GM23248 (cell line): ENCODE measurements at regions not wholly inside any gene's neighbourhood (a gene's known extent, or its start where the extent isn't known, plus 50 kb on each side); places are given as distances from the start of the nearest gene placed in this dataset.

Source experiments
- DNase-seq: peaks from one replicate; pipeline ENCODE4 v3.0.0-alpha.2; 2015
- H2AFZ ChIP-seq: fragments of 200-600 bp; sonication (generic); 2 replicates; pipeline ENCODE4 v1.6.1; 2016; ENCODE audit warnings: antibody characterized with exemption
- H3F3A ChIP-seq: fragments of 200-600 bp; sonication (generic); 2 replicates; pipeline ENCODE4 v1.6.1; 2016; ENCODE audit warnings: mild to moderate bottlenecking, antibody characterized with exemption, mixed run types; ENCODE audit not compliant: insufficient read depth
- H3K27ac ChIP-seq: fragments of 200-600 bp; sonication (generic); 2 replicates; pipeline ENCODE4 v1.5.1; 2016; ENCODE audit warnings: mild to moderate bottlenecking
- H3K27me3 ChIP-seq: fragments of 200-600 bp; sonication (generic); replicated peaks from 2 replicates; pipeline ENCODE4 v1.6.1; 2016; ENCODE audit warnings: mild to moderate bottlenecking; ENCODE audit not compliant: insufficient read depth
- H3K36me3 ChIP-seq: fragments of 200-600 bp; sonication (generic); 2 replicates; pipeline ENCODE4 v1.6.1; 2016; ENCODE audit warnings: low read depth, mild to moderate bottlenecking
- H3K4me1 ChIP-seq: fragments of 200-600 bp; sonication (generic); 2 replicates; pipeline ENCODE4 v1.6.1; 2016; ENCODE audit warnings: mild to moderate bottlenecking; ENCODE audit not compliant: insufficient read depth
- H3K4me2 ChIP-seq: fragments of 200-600 bp; sonication (generic); one replicate; pipeline ENCODE4 v1.6.1; 2016; ENCODE audit warnings: mild to moderate bottlenecking; ENCODE audit not compliant: unreplicated experiment
- H3K4me3 ChIP-seq: fragments of 200-600 bp; sonication (generic); 2 replicates; pipeline ENCODE4 v1.5.1; 2016; ENCODE audit warnings: mild to moderate bottlenecking
- H3K79me2 ChIP-seq: fragments of 200-600 bp; sonication (generic); 2 replicates; pipeline ENCODE4 v1.6.1; 2016; ENCODE audit warnings: mild to moderate bottlenecking; ENCODE audit not compliant: insufficient read depth
- H3K9ac ChIP-seq: fragments of 200-600 bp; sonication (generic); 2 replicates; pipeline ENCODE4 v1.6.1; 2016; ENCODE audit warnings: mild to moderate bottlenecking
- H3K9me2 ChIP-seq: fragments of 200-600 bp; sonication (generic); 2 replicates; pipeline ENCODE4 v1.6.1; 2016; ENCODE audit warnings: mixed run types, mild to moderate bottlenecking, moderate library complexity; ENCODE audit not compliant: insufficient read depth
- H3K9me3 ChIP-seq: fragments of 200-600 bp; sonication (generic); one replicate; pipeline ENCODE4 v1.6.1; 2017; ENCODE audit warnings: low read depth
- H4K20me1 ChIP-seq: fragments of 200-600 bp; sonication (generic); 2 replicates; pipeline ENCODE4 v1.6.0; 2016; ENCODE audit not compliant: insufficient read depth
- EZH2 ChIP-seq: fragments of 200-600 bp; sonication (generic); IDR thresholded peaks from 2 replicates; pipeline ENCODE4 v1.6.1; 2018; ENCODE audit warnings: antibody characterized with exemption, mild to moderate bottlenecking; ENCODE audit not compliant: insufficient read depth, poor library complexity, severe bottlenecking
- EZH2phosphoT487 ChIP-seq: fragments of 200-600 bp; sonication (generic); IDR thresholded peaks from 2 replicates; pipeline ENCODE4 v1.6.1; 2018; ENCODE audit warnings: antibody characterized with exemption, moderate library complexity, mild to moderate bottlenecking, low read depth; ENCODE audit not compliant: insufficient read depth
- WGBS, 2 experiments: methylation state at CpG; one replicate each; pipeline ENCODE4 v1.1.6; 2015 to 2017; ENCODE audit warnings: low lambda C conversion rate in 2 of 2, low coverage in 1 of 2; ENCODE audit errors: missing lambda C conversion rate in 2 of 2; 5-methylcytosine and 5-hydroxymethylcytosine counted together
- in situ Hi-C: fragments of 300-500 bp; cut with MboI; formaldehyde crosslinking; loops from 2 replicates; pipeline ENCODE4 v1.15.0; 2020

- H3K4me3 ChIP-seq = no peak overlapping the region
- no peak overlapping the region for H3K9ac ChIP-seq
- H3F3A ChIP-seq = 0 out of 2 replicates have a peak, but pooled peaks cover 5% of the 10 kb centered on the region
- no peaks in the 10 kb centered on the region for H3K4me1 ChIP-seq
- H3K79me2 ChIP-seq = no peaks in the 10 kb centered on the region
- H4K20me1 ChIP-seq = no peaks in the 10 kb centered on the region
- H3K27me3 ChIP-seq = no peaks in the 10 kb centered on the region
- TF ChIP-seq EZH2 (no peak), EZH2phosphoT487 (no peak)
- H3K9me3 ChIP-seq = no peaks in the 10 kb centered on the region
- in situ Hi-C loops = no loop called here
- no peak overlapping the region for H2AFZ ChIP-seq
- no peaks in the 10 kb centered on the region for H3K9me2 ChIP-seq
- no peaks in the 10 kb centered on the region for H3K36me3 ChIP-seq
- WGBS, 2 experiments = 3 to 7% methylated on average over 1 of the region's 1 CpG
- peak overlapping the region; percentile 3; the same call in 1 of the 2 replicates for H3K27ac ChIP-seq
- peak; percentile 72 for DNase-seq
- H3K4me2 ChIP-seq = peak overlapping the region; percentile 27
Measured at GRCh38 chr2:193824474-193824873, 1629.7 kb upstream of the TMEFF2 start.

DNA sequence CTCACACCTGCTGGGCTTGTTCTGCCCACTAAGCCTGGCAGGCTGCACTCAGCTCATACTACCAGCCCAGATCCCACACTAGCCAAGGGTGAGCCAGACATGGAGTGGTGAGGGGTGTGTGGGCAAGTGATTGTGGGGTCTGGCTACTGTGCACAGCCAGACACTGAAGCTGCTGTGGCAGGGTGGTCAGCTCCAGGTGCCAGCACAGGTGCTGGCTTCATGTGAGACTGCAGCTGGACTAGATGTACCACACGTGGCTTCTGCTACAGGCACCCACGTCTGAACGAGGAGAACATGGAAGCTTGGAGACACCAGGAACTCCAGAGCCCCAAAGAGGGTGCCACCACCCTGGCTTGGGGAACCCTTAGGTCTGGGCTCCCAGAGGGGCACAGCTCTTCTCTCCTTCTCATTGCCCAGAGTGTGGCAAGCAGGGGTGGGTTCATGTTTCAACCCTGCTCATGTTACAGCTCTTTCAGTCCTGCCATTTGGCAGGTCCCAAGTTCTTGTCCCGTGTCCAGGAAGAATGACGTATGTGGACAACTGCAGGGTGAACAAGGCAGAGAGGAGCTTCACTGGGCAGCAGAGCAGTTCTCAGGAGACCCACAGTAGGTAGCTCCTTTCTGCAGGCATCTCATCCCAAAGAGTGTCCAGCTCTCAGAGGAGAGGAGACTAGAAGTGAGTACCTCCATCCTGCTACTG lies 1624.2 kb upstream of the TMEFF2 start:
- WGBS, 2 experiments = 13 to 29% methylated on average over 5 of the region's 5 CpGs
- Histone ChIP-seq H3K4me2 (no peak overlapping the region), H3K9me3 (no peaks in the 10 kb centered on the region), H3K79me2 (no peaks in the 10 kb centered on the region), H3K36me3 (no peaks in the 10 kb centered on the region), H3K4me1 (no peaks in the 10 kb centered on the region), H3K27ac (no peak overlapping the region), H2AFZ (no peak overlapping the region), H3K4me3 (no peak overlapping the region), H3K27me3 (no peaks in the 10 kb centered on the region), H3F3A (0 out of 2 replicates have a peak, but pooled peaks cover 4% of the 10 kb centered on the region), H3K9me2 (no peaks in the 10 kb centered on the region), H3K9ac (no peak overlapping the region), H4K20me1 (no peaks in the 10 kb centered on the region)
- TF ChIP-seq EZH2phosphoT487 = no peak
- TF ChIP-seq EZH2 = no peak
- in situ Hi-C loops = no loop called here
- DNase-seq = no peak

DNA sequence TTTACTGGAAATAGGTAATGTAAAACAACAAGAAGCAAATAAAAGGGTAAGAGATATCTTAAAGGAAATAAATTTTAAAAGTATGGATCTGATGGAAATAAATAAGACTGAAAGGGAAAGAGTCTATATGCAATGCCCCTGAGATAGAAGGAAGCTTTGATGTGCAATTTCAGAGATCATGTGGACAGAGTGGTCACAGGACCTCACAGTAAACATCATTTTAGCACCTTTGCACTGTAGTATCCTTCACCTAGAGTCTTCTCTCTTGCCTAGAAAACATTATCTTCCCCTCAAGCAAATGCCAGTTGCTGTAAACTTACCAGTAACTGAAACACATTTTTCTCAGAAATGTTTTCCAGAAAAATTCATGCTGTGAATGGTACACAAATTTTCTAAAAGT lies 1621.3 kb upstream of the TMEFF2 start:
- TF ChIP-seq EZH2 (no peak), EZH2phosphoT487 (no peak)
- no peaks in the 10 kb centered on the region for H3K9me3 ChIP-seq
- no peak overlapping the region for H2AFZ ChIP-seq

DNA sequence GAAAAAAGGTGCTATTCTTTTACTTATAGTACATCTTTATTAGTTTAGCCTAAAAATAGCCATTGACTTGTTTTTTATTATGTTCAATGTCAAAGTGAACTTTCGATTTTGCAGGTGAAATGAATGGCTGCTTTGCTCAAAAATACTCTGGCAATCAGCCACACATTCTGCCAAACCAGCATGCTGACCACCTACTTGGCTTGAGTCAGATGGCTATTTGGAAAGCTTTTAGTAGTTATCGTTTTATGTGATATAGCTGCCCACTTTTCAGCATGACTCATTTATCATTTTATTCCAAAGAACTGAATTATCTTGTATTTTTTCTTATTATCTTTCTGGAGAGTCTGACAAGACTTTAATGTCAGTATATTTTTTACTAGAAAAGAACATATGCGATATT lies 1615.8 kb upstream of the TMEFF2 start:
- Histone ChIP-seq H3K27me3 (no peaks in the 10 kb centered on the region), H3K4me1 (no peaks in the 10 kb centered on the region), H3K9me2 (no peaks in the 10 kb centered on the region), H3F3A (no peaks in the 10 kb centered on the region), H3K4me2 (no peak overlapping the region), H3K36me3 (no peaks in the 10 kb centered on the region), H3K4me3 (no peak overlapping the region), H3K27ac (no peak overlapping the region), H2AFZ (no peak overlapping the region), H3K79me2 (no peaks in the 10 kb centered on the region), H4K20me1 (no peaks in the 10 kb centered on the region), H3K9ac (no peak overlapping the region), H3K9me3 (no peaks in the 10 kb centered on the region)
- no peak for DNase-seq
- WGBS, 2 experiments = 42 to 45% methylated on average over 3 of the region's 3 CpGs
- TF ChIP-seq EZH2phosphoT487 (no peak), EZH2 (no peak)
- in situ Hi-C loops = no loop called here

More for the DNA sequence above, 1621.3 kb upstream of the TMEFF2 start:
- H3K79me2 ChIP-seq = no peaks in the 10 kb centered on the region
- no peak overlapping the region for H3K9ac ChIP-seq
- H3K9me2 ChIP-seq = no peaks in the 10 kb centered on the region
- no peak overlapping the region for H3K4me3 ChIP-seq
- H3K27ac ChIP-seq = no peak overlapping the region
- no peaks in the 10 kb centered on the region for H3F3A ChIP-seq
- H4K20me1 ChIP-seq = no peaks in the 10 kb centered on the region
- no peaks in the 10 kb centered on the region for H3K4me1 ChIP-seq
- no peak for DNase-seq
- H3K27me3 ChIP-seq = no peaks in the 10 kb centered on the region
- in situ Hi-C loops = no loop called here
- no peaks in the 10 kb centered on the region for H3K36me3 ChIP-seq
- no peak overlapping the region for H3K4me2 ChIP-seq

GRCh38 chr2:193808877-193809276 lies 1614.1 kb upstream of the TMEFF2 start:
- in situ Hi-C loops = no loop called here
- 85 to 95% methylated on average over 1 of the region's 1 CpG for WGBS, 2 experiments
- no peak overlapping the region for H3K4me3 ChIP-seq

More at GRCh38 chr2:193808877-193809276, 1614.1 kb upstream of the TMEFF2 start:
- Histone ChIP-seq H3K27ac (no peak overlapping the region), H3K9ac (no peak overlapping the region), H3K79me2 (no peaks in the 10 kb centered on the region), H3K9me2 (no peaks in the 10 kb centered on the region), H3K4me1 (no peaks in the 10 kb centered on the region), H4K20me1 (no peaks in the 10 kb centered on the region), H2AFZ (no peak overlapping the region), H3F3A (no peaks in the 10 kb centered on the region), H3K9me3 (no peaks in the 10 kb centered on the region), H3K4me2 (no peak overlapping the region), H3K36me3 (no peaks in the 10 kb centered on the region), H3K27me3 (no peaks in the 10 kb centered on the region)
- no peak for TF ChIP-seq EZH2phosphoT487
- TF ChIP-seq EZH2 = no peak
- no peak for DNase-seq
